ENCODE measurements at regions not wholly inside any gene's neighbourhood (a gene's known extent, or its start where the extent isn't known, plus 50 kb on each side); places are given as distances from the start of the nearest gene placed in this dataset.

DNA sequence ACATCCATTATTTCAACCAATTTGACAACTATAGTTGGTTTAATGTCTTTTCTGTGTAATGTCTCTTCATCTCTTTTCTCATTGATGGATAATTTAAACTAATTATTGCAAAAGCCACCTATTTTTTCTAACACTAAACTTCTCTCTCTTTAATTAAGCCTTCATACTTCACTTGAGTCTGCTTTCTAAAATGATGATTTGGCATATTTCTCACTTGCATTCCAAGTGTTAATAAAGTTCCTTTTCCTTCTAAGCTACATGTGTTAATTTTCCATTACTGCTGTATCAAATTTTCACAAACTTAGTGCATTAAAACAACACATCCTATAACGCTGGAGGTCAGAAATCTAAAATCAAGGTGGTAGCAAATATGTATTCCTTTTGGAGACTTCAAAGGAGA is 1743.8 kb upstream of the PCDH7 start:
- TF ChIP-seq, protein P1, sequence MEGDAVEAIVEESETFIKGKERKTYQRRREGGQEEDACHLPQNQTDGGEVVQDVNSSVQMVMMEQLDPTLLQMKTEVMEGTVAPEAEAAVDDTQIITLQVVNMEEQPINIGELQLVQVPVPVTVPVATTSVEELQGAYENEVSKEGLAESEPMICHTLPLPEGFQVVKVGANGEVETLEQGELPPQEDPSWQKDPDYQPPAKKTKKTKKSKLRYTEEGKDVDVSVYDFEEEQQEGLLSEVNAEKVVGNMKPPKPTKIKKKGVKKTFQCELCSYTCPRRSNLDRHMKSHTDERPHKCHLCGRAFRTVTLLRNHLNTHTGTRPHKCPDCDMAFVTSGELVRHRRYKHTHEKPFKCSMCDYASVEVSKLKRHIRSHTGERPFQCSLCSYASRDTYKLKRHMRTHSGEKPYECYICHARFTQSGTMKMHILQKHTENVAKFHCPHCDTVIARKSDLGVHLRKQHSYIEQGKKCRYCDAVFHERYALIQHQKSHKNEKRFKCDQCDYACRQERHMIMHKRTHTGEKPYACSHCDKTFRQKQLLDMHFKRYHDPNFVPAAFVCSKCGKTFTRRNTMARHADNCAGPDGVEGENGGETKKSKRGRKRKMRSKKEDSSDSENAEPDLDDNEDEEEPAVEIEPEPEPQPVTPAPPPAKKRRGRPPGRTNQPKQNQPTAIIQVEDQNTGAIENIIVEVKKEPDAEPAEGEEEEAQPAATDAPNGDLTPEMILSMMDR (IDR thresholded peaks at IDR 0.05; ENCODE audit: insufficient read depth, low read depth, low read length, missing control alignments) = no peak
- DNase-seq (ENCODE audit: low read depth) = no peak
- H3K4me3 ChIP-seq (ENCODE audit: low read length) = no peak overlapping the region

DNA sequence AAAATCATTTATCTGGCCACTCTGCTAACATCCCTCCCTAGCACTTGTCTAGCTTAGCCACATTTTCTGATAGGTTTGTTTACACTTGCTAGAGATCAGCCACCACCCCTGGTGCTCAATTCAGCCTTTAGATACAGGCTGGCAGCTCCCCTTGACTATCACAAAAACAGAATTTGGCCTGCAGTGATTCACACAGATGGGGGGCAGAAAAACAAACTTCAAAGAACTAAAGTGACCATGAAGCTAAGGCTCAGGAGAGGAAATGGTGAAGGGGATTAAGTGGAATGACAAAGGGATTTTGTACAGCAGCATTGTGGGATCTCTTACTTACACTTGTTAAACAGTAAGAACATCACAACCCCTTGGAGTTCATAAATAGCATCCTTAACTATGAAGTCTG is 1718.0 kb upstream of the PCDH7 start:
- no peak overlapping the region for H3K4me3 ChIP-seq (ENCODE audit: low read length)
- no peak for DNase-seq (ENCODE audit: low read depth)
- TF ChIP-seq, protein P1 (IDR thresholded peaks at IDR 0.05; ENCODE audit: insufficient read depth, low read depth, low read length, missing control alignments) = no peak

DNA sequence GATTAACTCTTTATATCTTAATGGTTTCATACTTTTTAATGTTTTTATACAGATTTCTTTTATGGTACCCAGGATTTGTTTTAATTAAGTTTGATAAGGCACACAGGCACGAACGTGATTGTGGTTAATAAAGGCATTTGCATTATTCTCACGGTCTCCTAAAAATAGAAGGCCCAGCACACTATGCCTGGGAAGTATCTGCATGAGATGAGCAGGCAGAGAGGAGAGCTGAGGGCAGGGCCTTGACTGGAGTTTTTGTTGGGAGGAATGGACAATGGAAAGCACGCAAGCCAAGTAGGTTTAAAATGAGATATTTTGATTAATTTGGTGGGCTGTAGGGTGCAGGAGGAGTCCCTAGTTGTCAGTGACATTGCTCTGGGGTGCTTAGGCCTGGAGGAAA is 1714.3 kb upstream of the PCDH7 start:
- no peak overlapping the region for H3K4me3 ChIP-seq (ENCODE audit: low read length)
- TF ChIP-seq, protein P1 (IDR thresholded peaks at IDR 0.05; ENCODE audit: insufficient read depth, low read depth, low read length, missing control alignments) = no peak
- DNase-seq (ENCODE audit: low read depth) = no peak

DNA sequence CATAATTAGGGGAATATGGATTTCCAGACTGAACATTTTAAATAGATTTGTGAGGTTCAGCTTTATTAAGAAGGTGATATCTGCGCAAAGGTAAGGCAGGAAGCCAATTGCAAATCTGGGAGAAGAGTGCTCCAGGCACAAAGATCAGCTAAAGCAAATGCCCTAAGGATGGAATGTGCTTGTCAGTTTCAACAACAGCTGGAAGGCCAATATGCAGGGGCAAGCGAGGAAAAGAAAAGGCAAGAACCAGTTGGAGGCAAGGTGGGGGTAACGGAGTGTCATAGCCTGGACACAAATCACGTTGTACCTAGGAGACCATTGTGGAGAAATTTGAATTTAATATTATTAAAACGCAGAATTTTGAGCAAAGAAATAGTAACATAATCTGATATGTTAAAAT is 1710.3 kb upstream of the PCDH7 start:
- TF ChIP-seq, protein P1 (IDR thresholded peaks at IDR 0.05; ENCODE audit: insufficient read depth, low read depth, low read length, missing control alignments) = no peak
- DNase-seq (ENCODE audit: low read depth) = no peak

DNA sequence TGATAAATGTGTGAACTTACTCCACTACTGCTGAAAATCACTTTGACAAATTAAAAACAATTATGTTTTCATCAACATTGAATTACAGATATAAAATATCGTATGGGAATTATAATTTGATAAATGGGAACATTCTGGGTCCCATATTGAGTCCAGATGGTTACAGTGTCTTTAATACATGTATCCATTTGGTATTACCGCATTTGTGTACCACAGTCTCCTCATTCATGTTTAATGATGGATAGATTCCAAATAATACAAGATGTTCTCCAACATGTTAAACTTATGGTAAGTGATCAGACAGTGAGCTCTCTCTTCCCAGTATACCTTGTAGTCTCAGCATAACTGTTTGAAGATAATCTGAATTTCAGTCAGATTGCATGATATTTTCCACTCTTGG is 1706.8 kb upstream of the PCDH7 start:
- TF ChIP-seq, protein P1 (IDR thresholded peaks at IDR 0.05; ENCODE audit: insufficient read depth, low read depth, low read length, missing control alignments) = no peak
- no peak overlapping the region for H3K4me3 ChIP-seq (ENCODE audit: low read length)
- DNase-seq (ENCODE audit: low read depth) = no peak

More for the DNA sequence above, 1710.3 kb upstream of the PCDH7 start:
- H3K4me3 ChIP-seq (ENCODE audit: low read length) = no peak overlapping the region

- no peak overlapping the region for H3K4me3 ChIP-seq (ENCODE audit: low read length)
- TF ChIP-seq, protein P1 (IDR thresholded peaks at IDR 0.05; ENCODE audit: insufficient read depth, low read depth, low read length, missing control alignments) = no peak
- no peak for DNase-seq (ENCODE audit: low read depth)
Measured at GRCh38 chr4:29014555-29014954, 1705.6 kb upstream of the PCDH7 start.

DNA sequence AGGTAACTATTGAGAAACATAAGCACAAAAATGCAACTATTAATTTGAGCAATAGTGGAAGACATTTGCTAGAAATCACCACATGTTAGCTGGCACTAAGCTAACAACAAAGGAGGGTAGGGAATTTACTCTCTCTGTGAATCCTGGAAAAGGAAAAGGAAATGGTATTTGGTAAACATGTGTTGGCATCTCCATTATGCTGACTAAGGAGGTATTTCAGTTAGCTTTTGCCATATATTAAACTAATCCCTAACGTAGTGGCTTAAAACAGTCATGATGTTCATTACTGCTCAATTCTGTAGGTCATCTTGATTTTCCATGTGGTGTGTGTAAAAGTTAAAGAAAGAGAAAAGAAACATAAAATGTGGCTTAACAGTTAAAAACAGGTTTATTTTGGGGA is 1686.5 kb upstream of the PCDH7 start:
- TF ChIP-seq, protein P1 (IDR thresholded peaks at IDR 0.05; ENCODE audit: insufficient read depth, low read depth, low read length, missing control alignments) = no peak
- H3K4me3 ChIP-seq (ENCODE audit: low read length) = no peak overlapping the region
- DNase-seq (ENCODE audit: low read depth) = no peak
